Activated naive CD4-positive, alpha-beta T cell (primary cell): ENCODE measurements at regions not wholly inside any gene's neighbourhood (a gene's known extent, or its start where the extent isn't known, plus 50 kb on each side); places are given as distances from the start of the nearest gene placed in this dataset.

ENCODE experiments used
- DNase-seq, 4 experiments: peaks; one replicate each; lab custom pipeline; 2025; lab: John Stamatoyannopoulos, UW

DNA sequence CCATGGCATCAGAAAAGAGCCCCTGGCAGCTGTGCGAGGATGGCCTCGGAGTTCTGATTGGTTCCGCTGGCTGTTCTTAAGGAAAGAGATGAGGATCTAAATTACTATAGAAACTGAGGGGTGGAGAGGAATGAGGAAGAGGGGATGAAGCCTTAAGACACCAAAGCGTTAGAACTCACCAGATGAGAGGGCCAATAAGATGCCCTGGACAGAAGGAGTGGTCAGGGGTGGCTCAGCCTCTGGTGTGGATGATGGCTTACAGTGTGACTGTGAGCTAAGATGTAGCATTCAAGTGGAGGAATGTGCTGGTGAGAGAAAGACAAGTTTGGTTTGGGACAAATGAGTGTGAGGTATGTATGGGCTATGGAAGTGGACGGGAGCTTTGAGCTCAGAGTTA lies 97.8 kb downstream of the ZFP36L2 start:
- DNase-seq, result no peak

- no peak for DNase-seq
Measured at GRCh38 chr2:43127941-43128558, 98.4 kb downstream of the ZFP36L2 start.

- DNase-seq, result peak; percentile 84 to 97 (median 86)
Measured at GRCh38 chr2:43127208-43127940, 99.0 kb downstream of the ZFP36L2 start.

- no peak for DNase-seq
Measured at GRCh38 chr2:43126817-43127207, 99.6 kb downstream of the ZFP36L2 start.

DNA sequence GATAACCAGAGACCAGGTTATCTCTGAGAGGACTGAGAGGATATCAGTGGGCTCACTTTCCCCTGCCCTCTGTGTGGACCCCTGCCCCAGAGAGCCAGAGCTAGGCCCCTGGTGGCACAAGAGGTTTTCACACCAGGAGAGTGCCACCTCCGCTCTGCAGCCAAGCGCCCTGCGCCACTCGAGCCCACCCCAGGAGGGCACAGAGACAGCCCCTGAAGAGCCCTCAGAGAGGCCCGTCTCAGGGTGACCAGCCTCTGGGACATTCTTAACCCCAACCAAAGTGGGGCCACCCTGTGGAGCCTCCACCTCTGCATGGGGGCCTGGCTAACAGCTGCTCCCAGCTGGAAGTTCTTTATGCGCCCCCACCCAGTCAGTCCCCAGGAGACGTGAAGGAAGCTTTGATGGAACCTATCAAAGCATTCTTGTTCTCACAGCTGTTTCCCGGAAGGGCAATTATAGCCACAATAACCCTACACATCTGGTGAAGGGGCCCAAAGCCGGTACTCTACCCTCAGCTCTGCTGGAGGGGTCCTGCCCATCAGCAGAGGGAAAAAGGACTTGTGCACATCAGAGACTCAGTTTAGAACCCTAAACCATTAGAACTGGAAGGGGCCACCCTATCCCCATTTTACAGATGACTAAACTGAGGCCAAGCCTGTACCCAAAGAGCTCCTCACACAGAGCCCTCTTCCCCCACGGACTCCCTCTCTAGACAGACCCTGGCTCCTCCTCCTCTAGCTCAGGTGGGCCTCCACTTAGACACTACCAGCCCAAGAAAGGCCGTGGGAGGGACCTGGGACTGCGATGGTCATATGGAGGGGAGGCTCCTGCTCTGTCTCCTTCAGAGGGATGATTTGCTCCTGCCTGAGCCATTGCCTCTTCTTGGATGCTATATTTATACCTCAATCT lies 101.1 kb downstream of the ZFP36L2 start:
- DNase-seq, result no peak

- DNase-seq, result no peak
Measured at GRCh38 chr2:43124687-43125057, 101.7 kb downstream of the ZFP36L2 start.

DNA sequence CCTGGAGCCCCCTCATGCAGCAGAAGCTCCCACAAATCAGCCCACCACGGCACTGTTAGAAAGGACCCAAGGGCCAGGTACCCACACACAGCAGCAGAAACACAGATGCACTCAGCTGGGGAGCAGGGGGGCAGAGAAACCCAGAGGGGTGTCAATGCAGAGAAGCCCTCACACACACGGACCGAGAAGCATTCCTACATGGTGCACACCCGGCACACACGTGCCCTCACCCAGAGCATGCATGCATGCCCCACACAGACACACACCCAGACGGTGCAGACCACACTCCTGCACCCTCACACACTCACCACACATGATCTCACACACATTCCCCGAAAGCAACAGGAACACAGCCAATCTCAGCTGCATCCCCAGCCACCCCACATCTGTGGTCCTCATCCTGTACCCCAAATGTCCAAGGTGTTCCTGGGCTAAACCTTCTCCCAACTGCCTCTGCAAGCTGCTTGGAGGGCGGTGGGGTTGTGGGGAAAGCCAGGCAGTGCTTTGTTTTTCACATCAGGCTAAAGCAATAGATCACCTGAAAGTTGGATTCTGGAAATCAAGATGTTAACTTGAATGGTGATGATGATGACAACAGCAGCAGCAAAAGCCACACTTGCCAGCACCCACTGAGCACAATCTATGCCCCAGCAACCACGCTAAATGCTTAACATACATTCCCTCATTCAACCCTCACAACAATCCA lies 102.3 kb downstream of the ZFP36L2 start:
- no peak for DNase-seq

GRCh38 chr2:43123486-43123885 lies 102.9 kb downstream of the ZFP36L2 start:
- DNase-seq, result no peak

DNA sequence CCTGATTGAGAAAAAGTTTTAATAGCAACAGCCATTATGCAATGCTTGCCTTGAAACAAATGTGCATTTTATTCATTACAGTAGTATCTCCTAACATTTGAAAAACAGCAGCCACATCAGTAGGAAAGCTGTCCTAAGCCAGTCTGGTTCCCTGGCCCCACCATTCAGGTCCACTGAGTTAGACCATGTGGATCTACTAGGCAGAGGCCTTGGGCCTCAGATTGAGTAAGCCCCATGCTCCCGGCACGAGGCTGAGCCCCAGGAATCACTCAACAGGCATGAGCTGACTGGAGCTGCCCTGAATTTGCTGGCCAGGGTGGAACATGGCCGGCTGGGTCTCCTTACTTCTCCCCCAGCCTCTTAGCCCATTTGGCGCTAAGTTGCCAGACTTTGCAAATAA lies 103.4 kb downstream of the ZFP36L2 start:
- DNase-seq, result no peak

- no peak for DNase-seq
Measured at GRCh38 chr2:43121580-43122314, 104.7 kb downstream of the ZFP36L2 start.

- no peak for DNase-seq
Measured at GRCh38 chr2:43119303-43119702, 107.1 kb downstream of the ZFP36L2 start.

DNA sequence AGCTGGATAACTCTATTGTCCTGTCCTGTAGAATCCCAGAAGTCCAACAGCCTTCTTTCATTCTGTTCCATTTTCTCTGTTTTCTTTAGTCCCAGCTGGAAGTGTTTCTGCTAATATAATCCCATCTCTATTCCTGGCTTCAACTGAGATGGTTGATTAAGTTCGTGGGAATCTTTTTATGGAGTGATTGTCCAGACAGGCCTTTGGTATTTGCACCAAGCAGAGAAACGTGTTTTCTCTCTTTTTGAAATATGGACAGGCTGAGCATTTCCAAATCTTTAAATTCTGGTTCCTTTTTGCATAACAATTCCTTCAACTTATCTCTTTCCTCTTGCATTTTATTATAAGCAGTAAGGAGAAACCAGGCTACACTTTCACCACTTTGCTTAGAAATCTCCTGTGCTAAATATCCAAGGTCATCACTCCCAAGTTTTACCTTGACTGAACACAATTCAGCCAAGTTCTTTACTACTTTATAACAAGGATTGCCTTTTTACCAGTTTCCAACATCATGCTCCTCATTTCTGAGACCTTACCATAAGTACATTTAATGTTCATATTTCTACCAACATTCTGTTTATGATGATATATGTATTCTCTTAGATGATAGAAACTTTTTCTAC lies 108.8 kb downstream of the ZFP36L2 start:
- no peak for DNase-seq

DNA sequence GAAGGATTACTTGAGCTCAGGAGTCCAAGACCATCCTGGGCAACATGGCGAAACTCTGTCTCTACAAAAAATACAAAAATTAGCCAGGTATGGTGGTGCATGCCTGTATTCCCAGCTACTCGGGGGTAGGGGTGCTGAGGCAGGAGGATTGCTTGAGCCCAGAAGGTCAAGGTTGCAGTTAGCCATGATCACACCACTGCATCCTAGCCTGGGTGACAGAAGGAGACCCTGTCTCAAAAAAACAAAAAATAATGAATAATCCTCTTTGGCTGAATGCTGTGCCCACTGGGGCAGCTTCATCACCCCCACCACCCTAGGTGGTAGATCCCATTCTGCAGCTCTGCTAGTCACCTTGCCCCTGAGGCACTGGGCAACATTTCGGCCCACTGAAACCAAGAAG lies 109.4 kb downstream of the ZFP36L2 start:
- no peak for DNase-seq

- DNase-seq, result no peak
Measured at GRCh38 chr2:43115881-43116280, 110.5 kb downstream of the ZFP36L2 start.

GRCh38 chr2:43114210-43114609 lies 112.2 kb downstream of the ZFP36L2 start:
- DNase-seq, result no peak

GRCh38 chr2:43111788-43112554 lies 114.4 kb downstream of the ZFP36L2 start:
- no peak for DNase-seq

DNA sequence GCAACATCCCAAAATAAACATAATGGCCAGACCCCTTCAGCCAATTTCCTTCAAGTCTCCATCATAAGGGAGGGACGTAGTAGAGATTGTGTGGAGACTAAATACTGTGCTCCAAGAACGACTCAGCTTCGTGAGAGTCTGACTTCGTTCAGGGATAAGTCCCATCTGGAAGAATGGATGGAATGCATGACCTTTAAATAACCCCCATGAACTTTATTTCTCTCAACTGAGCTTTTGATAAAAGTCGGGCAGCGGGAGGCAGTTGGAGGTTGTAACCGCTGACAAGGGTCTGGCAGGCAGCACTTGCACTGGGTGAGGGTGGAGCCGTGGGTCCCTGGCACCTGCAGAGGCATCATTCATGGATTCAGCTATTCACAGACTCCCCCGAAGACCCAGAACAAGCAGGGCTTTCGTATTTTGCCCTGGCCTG lies 115.9 kb downstream of the ZFP36L2 start:
- DNase-seq, result no peak

GRCh38 chr2:43109261-43109743 lies 117.1 kb downstream of the ZFP36L2 start:
- no peak for DNase-seq

DNA sequence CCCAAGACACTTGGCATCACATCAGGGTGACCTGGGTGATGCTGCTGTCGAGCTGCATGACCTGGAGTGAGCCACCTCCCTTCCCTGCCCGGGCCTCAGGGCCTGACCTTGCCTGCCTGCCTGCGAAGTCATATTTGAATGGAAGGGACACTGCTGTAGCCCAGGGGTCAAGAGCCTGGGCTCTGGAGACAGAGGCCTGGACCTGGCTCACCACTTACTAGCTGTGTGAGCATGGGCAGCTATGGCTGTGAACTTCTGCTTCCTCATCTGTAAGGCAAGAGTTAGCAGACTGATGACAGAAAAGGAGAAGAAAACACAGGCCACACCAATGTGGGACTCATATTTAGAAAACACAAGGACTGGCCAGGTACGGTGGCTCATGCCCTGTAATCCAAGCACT lies 118.7 kb downstream of the ZFP36L2 start:
- DNase-seq, result no peak
